ENCODE measurements at regions not wholly inside any gene's neighbourhood (a gene's known extent, or its start where the extent isn't known, plus 50 kb on each side); places are given as distances from the start of the nearest gene placed in this dataset.

- intact Hi-C loops (cut with micrococcal nuclease): no loop called here
Observed at GRCh38 chr12:77151030-77151429, 85.7 kb upstream of the E2F7 start.

- intact Hi-C loops (cut with micrococcal nuclease): no loop called here
Observed at GRCh38 chr12:77133566-77133965, 68.2 kb upstream of the E2F7 start.

GRCh38 chr12:77131977-77132490 is 66.7 kb upstream of the E2F7 start:
- intact Hi-C loops (cut with micrococcal nuclease): no loop called here

- intact Hi-C loops (cut with micrococcal nuclease): no loop called here
Observed at GRCh38 chr12:77130193-77130592, 64.8 kb upstream of the E2F7 start.

GRCh38 chr12:77124767-77125166 is 59.4 kb upstream of the E2F7 start:
- intact Hi-C loops (cut with micrococcal nuclease): no loop called here

GRCh38 chr12:77122661-77123060 is 57.3 kb upstream of the E2F7 start:
- intact Hi-C loops (cut with micrococcal nuclease): no loop called here

GRCh38 chr12:77122236-77122635 is 56.9 kb upstream of the E2F7 start:
- intact Hi-C loops (cut with micrococcal nuclease): no loop called here

GRCh38 chr12:77120156-77121085 is 55.1 kb upstream of the E2F7 start:
- intact Hi-C loops (cut with micrococcal nuclease): no loop called here

- intact Hi-C loops (cut with micrococcal nuclease): no loop called here
Observed at GRCh38 chr12:77118696-77119095, 53.3 kb upstream of the E2F7 start.

GRCh38 chr12:77116277-77116676 is 50.9 kb upstream of the E2F7 start:
- intact Hi-C loops (cut with micrococcal nuclease): no loop called here

GRCh38 chr12:77115471-77115870 is 50.1 kb upstream of the E2F7 start:
- intact Hi-C loops (cut with micrococcal nuclease): no loop called here

Data from T-helper 2 cell treated with Interferon-gamma antibody and Interleukin-4, amounts not matched to agents 100 ng/mL and 5 ng/mL, for 36 hours (primary cell).